ENCODE measurements at regions not wholly inside any gene's neighbourhood (a gene's known extent, or its start where the extent isn't known, plus 50 kb on each side); places are given as distances from the start of the nearest gene placed in this dataset.

- Histone ChIP-seq H3K27me3 (ENCODE audit: control insufficient read depth, insufficient read depth, low read length) (no peaks in the 10 kb centered on the region), H3K4me3 (ENCODE audit: insufficient read depth, low read depth, low read length) (no peak overlapping the region), H3K36me3 (replicated peaks; ENCODE audit: control insufficient read depth, insufficient read depth, low read length) (no peaks in the 10 kb centered on the region)
- DNase-seq = no peak
These were observed 425.9 kb upstream of the PCDH7 start for GRCh38 chr4:30294295-30294694.

- H3K36me3 ChIP-seq (replicated peaks; ENCODE audit: control insufficient read depth, insufficient read depth, low read length) = no peaks in the 10 kb centered on the region
- no peaks in the 10 kb centered on the region for H3K27me3 ChIP-seq (ENCODE audit: control insufficient read depth, insufficient read depth, low read length)
- peak; percentile 1 for DNase-seq
- no peak overlapping the region for H3K4me3 ChIP-seq (ENCODE audit: insufficient read depth, low read depth, low read length)
These were observed 424.5 kb upstream of the PCDH7 start for GRCh38 chr4:30295652-30296051.

GRCh38 chr4:30314001-30314400, 406.2 kb upstream of the PCDH7 start:
- H3K4me3 ChIP-seq (ENCODE audit: insufficient read depth, low read depth, low read length) = no peak overlapping the region

GRCh38 chr4:30330894-30331652, 389.1 kb upstream of the PCDH7 start:
- H3K36me3 ChIP-seq (replicated peaks; ENCODE audit: control insufficient read depth, insufficient read depth, low read length) = no peaks in the 10 kb centered on the region
- no peak overlapping the region for H3K4me3 ChIP-seq (ENCODE audit: insufficient read depth, low read depth, low read length)
- no peaks in the 10 kb centered on the region for H3K27me3 ChIP-seq (ENCODE audit: control insufficient read depth, insufficient read depth, low read length)
- no peak for DNase-seq

More at GRCh38 chr4:30314001-30314400, 406.2 kb upstream of the PCDH7 start:
- Histone ChIP-seq H3K36me3 (replicated peaks; ENCODE audit: control insufficient read depth, insufficient read depth, low read length) (no peaks in the 10 kb centered on the region), H3K27me3 (ENCODE audit: control insufficient read depth, insufficient read depth, low read length) (no peaks in the 10 kb centered on the region)
- no peak for DNase-seq

GRCh38 chr4:30341731-30342130, 378.4 kb upstream of the PCDH7 start:
- DNase-seq = no peak
- Histone ChIP-seq H3K36me3 (replicated peaks; ENCODE audit: control insufficient read depth, insufficient read depth, low read length) (no peaks in the 10 kb centered on the region), H3K27me3 (ENCODE audit: control insufficient read depth, insufficient read depth, low read length) (no peaks in the 10 kb centered on the region; the same call in 1 of the 2 replicates), H3K4me3 (ENCODE audit: insufficient read depth, low read depth, low read length) (no peak overlapping the region)

- no peaks in the 10 kb centered on the region for H3K27me3 ChIP-seq (ENCODE audit: control insufficient read depth, insufficient read depth, low read length)
- no peaks in the 10 kb centered on the region for H3K36me3 ChIP-seq (replicated peaks; ENCODE audit: control insufficient read depth, insufficient read depth, low read length)
- no peak for DNase-seq
- no peak overlapping the region for H3K4me3 ChIP-seq (ENCODE audit: insufficient read depth, low read depth, low read length)
These were observed 369.9 kb upstream of the PCDH7 start for GRCh38 chr4:30350288-30350687.

GRCh38 chr4:30354605-30355004, 365.6 kb upstream of the PCDH7 start:
- DNase-seq = no peak
- H3K4me3 ChIP-seq (ENCODE audit: insufficient read depth, low read depth, low read length) = no peak overlapping the region
- H3K36me3 ChIP-seq (replicated peaks; ENCODE audit: control insufficient read depth, insufficient read depth, low read length) = no peaks in the 10 kb centered on the region
- no peaks in the 10 kb centered on the region for H3K27me3 ChIP-seq (ENCODE audit: control insufficient read depth, insufficient read depth, low read length)

GRCh38 chr4:30362436-30362835, 357.7 kb upstream of the PCDH7 start:
- Histone ChIP-seq H3K4me3 (ENCODE audit: insufficient read depth, low read depth, low read length) (no peak overlapping the region), H3K27me3 (ENCODE audit: control insufficient read depth, insufficient read depth, low read length) (no peaks in the 10 kb centered on the region), H3K36me3 (replicated peaks; ENCODE audit: control insufficient read depth, insufficient read depth, low read length) (no peaks in the 10 kb centered on the region)
- no peak for DNase-seq

- Histone ChIP-seq H3K4me3 (ENCODE audit: insufficient read depth, low read depth, low read length) (peak overlapping the region; percentile 28; the same call in 1 of the 2 replicates), H3K36me3 (replicated peaks; ENCODE audit: control insufficient read depth, insufficient read depth, low read length) (no peaks in the 10 kb centered on the region), H3K27me3 (ENCODE audit: control insufficient read depth, insufficient read depth, low read length) (no peaks in the 10 kb centered on the region)
- no peak for DNase-seq
These were observed 350.1 kb upstream of the PCDH7 start for GRCh38 chr4:30370105-30370504.

GRCh38 chr4:30380404-30380998, 339.7 kb upstream of the PCDH7 start:
- DNase-seq = peak; percentile 8
- Histone ChIP-seq H3K4me3 (ENCODE audit: insufficient read depth, low read depth, low read length) (no peak overlapping the region), H3K36me3 (replicated peaks; ENCODE audit: control insufficient read depth, insufficient read depth, low read length) (no peaks in the 10 kb centered on the region), H3K27me3 (ENCODE audit: control insufficient read depth, insufficient read depth, low read length) (no peaks in the 10 kb centered on the region)

GRCh38 chr4:30385650-30386049, 334.5 kb upstream of the PCDH7 start:
- Histone ChIP-seq H3K27me3 (ENCODE audit: control insufficient read depth, insufficient read depth, low read length) (no peaks in the 10 kb centered on the region), H3K36me3 (replicated peaks; ENCODE audit: control insufficient read depth, insufficient read depth, low read length) (no peaks in the 10 kb centered on the region), H3K4me3 (ENCODE audit: insufficient read depth, low read depth, low read length) (no peak overlapping the region)
- no peak for DNase-seq

GRCh38 chr4:30386266-30386895, 333.8 kb upstream of the PCDH7 start:
- H3K36me3 ChIP-seq (replicated peaks; ENCODE audit: control insufficient read depth, insufficient read depth, low read length) = no peaks in the 10 kb centered on the region
- H3K4me3 ChIP-seq (ENCODE audit: insufficient read depth, low read depth, low read length) = no peak overlapping the region
- no peaks in the 10 kb centered on the region for H3K27me3 ChIP-seq (ENCODE audit: control insufficient read depth, insufficient read depth, low read length)
- DNase-seq = no peak

GRCh38 chr4:30395902-30396301, 324.3 kb upstream of the PCDH7 start:
- H3K27me3 ChIP-seq (ENCODE audit: control insufficient read depth, insufficient read depth, low read length) = no peaks in the 10 kb centered on the region
- H3K36me3 ChIP-seq (replicated peaks; ENCODE audit: control insufficient read depth, insufficient read depth, low read length) = no peaks in the 10 kb centered on the region
- DNase-seq = no peak
- no peak overlapping the region for H3K4me3 ChIP-seq (ENCODE audit: insufficient read depth, low read depth, low read length)

GRCh38 chr4:30396772-30397475, 323.2 kb upstream of the PCDH7 start:
- no peaks in the 10 kb centered on the region for H3K27me3 ChIP-seq (ENCODE audit: control insufficient read depth, insufficient read depth, low read length)
- no peak for DNase-seq
- no peak overlapping the region for H3K4me3 ChIP-seq (ENCODE audit: insufficient read depth, low read depth, low read length)
- H3K36me3 ChIP-seq (replicated peaks; ENCODE audit: control insufficient read depth, insufficient read depth, low read length) = no peaks in the 10 kb centered on the region

GRCh38 chr4:30399476-30399875, 320.7 kb upstream of the PCDH7 start:
- Histone ChIP-seq H3K36me3 (replicated peaks; ENCODE audit: control insufficient read depth, insufficient read depth, low read length) (no peaks in the 10 kb centered on the region), H3K27me3 (ENCODE audit: control insufficient read depth, insufficient read depth, low read length) (no peaks in the 10 kb centered on the region), H3K4me3 (ENCODE audit: insufficient read depth, low read depth, low read length) (no peak overlapping the region)
- no peak for DNase-seq
